ENCODE measurements at regions not wholly inside any gene's neighbourhood (a gene's known extent, or its start where the extent isn't known, plus 50 kb on each side); places are given as distances from the start of the nearest gene placed in this dataset.

DNA sequence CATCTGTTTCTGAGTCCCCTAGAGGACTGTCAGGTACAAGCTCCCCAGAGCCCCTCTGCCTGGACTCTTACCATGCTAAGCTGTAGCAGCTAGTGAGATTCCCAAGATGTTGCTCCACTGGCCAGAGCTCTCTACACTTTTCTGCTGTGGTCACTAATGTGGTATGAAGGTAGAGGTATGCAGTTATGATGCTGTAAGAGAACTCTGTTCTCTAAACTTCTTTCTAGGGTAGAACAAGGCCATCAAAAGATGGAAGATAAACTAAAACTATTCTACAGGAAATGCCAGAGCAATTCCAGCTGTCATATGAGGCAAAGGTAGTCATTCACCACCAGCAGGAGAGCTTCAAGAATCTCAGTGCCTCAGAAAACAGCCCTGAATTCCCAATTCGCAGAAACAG is 517.4 kb upstream of the ARRDC4 start:
- TF ChIP-seq, protein P1, sequence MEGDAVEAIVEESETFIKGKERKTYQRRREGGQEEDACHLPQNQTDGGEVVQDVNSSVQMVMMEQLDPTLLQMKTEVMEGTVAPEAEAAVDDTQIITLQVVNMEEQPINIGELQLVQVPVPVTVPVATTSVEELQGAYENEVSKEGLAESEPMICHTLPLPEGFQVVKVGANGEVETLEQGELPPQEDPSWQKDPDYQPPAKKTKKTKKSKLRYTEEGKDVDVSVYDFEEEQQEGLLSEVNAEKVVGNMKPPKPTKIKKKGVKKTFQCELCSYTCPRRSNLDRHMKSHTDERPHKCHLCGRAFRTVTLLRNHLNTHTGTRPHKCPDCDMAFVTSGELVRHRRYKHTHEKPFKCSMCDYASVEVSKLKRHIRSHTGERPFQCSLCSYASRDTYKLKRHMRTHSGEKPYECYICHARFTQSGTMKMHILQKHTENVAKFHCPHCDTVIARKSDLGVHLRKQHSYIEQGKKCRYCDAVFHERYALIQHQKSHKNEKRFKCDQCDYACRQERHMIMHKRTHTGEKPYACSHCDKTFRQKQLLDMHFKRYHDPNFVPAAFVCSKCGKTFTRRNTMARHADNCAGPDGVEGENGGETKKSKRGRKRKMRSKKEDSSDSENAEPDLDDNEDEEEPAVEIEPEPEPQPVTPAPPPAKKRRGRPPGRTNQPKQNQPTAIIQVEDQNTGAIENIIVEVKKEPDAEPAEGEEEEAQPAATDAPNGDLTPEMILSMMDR (IDR thresholded peaks at IDR 0.05; ENCODE audit: low read depth, low read length, poor library complexity, severe bottlenecking) = no peak
- TF ChIP-seq EZH2phosphoT487 (IDR thresholded peaks at IDR 0.05; ENCODE audit: borderline replicate concordance, low read length) = no peak
